ENCODE measurements at regions not wholly inside any gene's neighbourhood (a gene's known extent, or its start where the extent isn't known, plus 50 kb on each side); places are given as distances from the start of the nearest gene placed in this dataset.
"Not testable (repeated sequence)": the region's sequence is repeated elsewhere in the genome, so short reads cannot be mapped to it uniquely, and the experiment has no call there.

- DNase-seq, result no peak
Measured at GRCh38 chr16:86220561-86220960, 289.8 kb upstream of the FOXF1 start.

DNA sequence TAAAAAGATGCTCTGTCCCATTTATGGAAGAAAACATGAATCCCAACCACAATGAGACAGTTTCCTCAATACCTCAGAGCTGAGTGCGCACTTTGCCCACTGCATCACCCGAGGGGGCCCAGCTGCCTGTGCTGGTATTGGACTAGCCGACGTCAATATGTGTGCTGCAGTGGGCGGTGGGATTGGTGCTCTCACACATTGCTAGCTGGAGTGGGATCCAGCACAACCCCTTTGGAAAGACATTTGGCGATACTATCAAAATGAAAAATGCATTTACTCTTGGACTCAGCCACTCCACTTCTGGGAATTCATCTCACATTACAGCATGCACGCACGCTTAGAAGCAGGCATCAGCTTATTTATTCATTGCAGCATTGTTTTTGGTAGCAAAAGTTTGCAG is 289.2 kb upstream of the FOXF1 start:
- no peak for DNase-seq

DNA sequence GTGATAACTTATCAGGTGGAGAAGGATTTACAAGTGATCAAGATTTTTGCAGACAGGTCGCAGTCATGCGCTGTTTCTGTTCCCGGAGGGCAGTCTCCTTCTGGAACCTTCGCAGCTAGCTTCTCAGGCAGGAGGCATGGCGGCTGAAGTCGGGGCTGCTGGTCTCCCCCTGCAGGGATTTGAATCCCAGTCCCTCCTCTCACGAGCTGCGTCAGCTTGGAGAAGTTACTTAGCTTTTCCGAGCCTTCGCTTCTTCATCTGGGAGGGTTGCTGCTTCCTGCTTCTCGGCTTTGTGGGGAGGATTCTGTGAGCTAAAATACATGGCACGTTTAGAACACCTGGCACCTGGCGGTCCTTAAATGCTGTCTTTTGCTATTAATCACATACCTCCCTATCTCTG is 287.8 kb upstream of the FOXF1 start:
- no peak for DNase-seq

DNA sequence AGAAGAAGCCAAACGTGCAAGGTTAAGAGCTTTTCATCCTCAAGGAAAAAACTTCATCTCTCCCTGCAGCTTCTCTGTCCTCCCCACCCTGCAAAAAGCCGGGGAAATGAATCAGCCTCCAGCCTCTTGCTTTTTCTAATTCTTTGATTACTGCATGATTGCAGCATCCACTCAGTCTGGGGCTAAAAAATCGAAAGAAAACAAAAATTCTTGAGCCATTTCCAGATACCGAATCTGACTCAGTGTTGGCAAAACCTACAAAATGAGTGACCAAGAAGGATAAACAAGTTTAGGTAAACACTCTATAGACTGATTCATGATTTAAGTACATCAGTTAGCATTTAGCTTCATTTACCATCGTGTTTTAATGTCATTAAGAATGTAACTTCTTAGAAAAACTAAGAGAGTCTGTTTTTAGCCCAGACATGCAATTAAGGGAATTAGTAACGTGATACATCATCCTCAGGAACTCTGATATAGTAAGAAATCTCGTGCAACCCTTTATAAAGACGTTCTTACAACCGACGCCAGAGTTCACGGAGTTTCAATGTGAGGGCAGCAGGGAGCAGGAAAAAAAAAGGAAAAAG is 287.3 kb upstream of the FOXF1 start:
- DNase-seq, result no peak

- no peak for DNase-seq
Measured at GRCh38 chr16:86224126-86224525, 286.2 kb upstream of the FOXF1 start.

DNA sequence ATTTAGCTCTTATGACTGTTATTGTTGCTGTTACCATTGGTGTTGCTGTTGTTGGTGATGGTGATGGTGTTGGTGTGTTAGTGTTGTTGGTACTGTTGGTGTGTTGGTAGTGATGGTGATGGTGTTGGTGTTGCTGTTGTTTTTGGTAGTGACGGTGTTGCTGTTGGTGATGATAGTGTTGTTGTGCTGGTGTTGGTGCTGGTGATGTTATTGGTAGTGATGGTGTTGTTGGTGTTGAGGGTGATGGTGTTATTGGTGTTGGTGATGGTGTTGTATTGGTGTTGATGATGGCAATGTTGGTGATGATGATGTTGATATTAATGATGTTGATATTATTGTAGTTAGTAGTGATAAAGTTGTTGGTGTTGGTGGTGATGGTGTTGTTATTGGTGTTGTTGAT is 285.7 kb upstream of the FOXF1 start:
- DNase-seq, result no peak

DNA sequence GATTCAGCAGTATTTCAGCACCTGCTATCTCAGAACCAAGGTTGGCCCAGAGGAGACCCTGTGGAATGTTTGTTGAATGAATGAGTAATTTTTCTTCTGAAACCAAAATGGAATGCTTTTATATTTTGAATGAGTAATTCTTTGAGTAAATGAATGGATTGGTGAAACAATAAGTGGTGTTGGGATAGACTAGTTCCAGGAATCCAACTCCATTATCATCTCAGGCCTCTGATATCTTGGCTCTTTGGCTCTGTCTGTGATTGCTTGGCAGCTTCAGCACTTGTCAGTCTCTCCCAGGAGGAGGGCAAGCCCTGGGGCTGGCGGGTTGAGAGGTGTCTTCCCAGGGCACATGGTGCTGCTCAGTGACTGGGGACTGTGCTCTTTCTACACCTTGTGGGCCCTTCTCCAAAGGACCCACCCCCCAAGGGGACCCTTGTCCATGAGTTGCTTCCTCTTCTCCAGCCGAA is 284.4 kb upstream of the FOXF1 start:
- DNase-seq, result no peak

- DNase-seq, result no peak
Measured at GRCh38 chr16:86227041-86227440, 283.3 kb upstream of the FOXF1 start.

- no peak for DNase-seq
Measured at GRCh38 chr16:86227801-86228200, 282.5 kb upstream of the FOXF1 start.

DNA sequence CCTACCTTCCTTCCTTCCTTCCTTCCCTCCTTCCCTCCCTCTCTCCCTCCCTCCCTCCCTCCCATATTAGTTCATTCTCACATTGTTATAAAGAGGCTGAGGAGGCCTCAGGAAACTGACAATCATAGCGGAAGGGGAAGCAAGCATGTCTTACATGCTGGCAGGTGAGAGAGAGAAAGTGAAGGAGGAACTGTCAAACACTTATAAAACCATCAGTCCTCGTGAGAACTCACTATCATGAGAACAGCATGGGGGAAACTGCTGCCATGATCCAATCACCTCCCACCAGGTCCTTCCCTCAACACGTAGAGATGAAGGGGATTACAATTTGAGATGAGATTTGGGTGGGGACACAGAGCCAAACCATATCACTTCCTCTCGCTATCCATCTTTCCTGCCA is 281.6 kb upstream of the FOXF1 start:
- DNase-seq, result no peak

- no peak for DNase-seq
Measured at GRCh38 chr16:86229283-86229682, 281.0 kb upstream of the FOXF1 start.

DNA sequence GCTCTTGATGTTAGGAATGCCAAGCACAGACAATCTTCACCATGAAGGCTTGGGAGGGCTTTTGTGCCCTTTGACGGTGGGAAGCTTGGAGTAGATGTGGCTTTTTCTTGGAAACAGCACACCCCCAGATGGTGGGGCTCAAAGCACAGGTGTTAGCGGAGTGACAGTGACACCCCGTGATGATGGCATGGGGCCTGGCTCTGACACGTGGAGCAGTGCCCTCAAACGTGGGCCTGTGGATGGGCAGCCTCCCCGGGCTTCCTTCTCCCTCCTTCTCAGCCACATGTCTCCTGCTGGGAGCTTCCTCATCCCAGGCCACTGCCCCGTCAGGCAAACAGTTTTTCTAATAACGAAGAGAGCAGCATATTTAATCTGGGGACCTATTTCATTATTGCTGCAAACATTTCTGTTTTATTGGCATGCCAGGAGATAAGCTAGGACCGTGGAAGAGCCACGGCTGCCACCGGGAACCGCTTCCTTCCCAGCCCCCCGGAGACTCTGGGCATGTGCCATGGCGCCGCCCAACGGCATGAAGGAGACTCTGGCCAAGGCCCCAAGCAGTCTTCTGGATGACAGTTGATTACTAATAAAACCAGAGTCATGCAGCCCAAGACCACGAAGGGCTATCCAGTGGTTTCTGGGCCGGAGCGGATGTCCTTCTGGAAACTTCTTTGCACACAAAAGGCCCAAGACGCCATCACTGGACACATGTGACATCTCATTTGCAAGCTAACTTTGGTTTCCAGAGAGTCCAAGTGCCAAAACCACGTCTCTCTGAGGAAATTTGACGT is 280.3 kb upstream of the FOXF1 start:
- no peak for DNase-seq

DNA sequence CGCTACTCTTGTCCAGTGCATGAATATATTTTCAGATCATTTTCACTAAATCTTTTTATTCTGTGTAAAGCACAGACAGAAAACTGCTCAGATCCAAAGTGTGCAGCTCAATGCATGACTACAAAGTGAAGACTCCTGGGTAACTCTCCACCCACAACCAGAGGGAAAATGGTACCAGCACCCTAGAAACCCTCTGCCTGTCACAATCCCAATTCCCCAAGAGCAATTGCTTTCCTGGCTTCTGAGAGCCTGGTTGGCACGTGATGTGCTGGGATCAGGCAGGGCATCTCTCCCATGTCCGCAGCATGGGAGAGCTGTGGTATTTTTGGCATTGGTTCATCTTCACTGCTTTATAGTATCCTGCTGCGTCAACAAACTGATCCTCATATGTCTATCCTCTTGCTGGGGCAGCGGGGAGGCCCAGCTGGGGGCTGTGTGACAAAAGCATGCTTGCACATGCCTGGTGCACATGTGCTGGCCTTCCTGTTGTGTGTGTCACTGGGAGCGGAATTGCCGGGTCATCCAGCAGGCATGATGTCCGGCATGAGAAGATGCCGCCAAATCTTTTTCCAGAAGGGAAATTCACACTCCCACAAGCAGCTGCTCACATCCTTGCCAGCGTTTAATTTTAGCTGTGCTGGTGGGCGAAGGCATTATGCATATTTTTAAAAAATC is 278.9 kb upstream of the FOXF1 start:
- DNase-seq, result no peak

DNA sequence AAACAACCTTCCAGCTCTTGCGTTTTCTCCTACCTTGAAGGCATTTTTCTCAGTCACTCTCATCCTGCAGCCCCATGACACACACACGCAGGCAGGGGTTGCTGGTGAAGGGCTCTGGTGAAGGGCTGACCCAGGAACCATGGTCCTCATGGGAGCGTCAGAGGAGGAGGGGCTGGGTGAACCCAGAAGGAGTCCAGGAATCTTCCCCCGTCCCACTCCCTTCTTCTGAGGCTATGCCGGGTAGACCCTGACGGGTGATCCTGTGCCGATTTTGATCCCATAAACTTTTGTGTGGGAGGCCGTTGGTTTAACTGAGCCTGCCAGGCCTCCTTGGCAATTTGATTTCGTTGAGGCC is 278.4 kb upstream of the FOXF1 start:
- no peak for DNase-seq

DNA sequence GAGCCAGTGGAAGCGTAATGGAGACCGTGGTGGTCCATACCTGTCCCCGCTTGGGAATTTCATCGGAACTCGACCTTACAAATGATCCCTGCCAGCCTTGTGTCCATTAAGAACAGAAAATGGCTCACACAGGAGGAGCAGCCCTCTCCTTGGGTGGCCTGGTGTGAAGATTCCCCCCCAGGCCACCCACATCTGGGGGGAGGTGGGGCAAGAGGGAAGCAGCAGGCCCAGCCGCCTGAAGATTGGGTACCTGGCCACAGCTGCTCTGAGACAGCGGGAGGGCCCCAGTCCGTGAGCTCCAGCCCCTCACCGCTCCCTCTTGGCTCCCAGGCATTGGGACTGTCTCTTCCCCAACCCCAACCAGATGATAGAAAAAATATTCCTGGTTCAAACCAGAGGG is 277.8 kb upstream of the FOXF1 start:
- no peak for DNase-seq

GRCh38 chr16:86233506-86233905 is 276.8 kb upstream of the FOXF1 start:
- DNase-seq, result not testable (repeated sequence)

DNA sequence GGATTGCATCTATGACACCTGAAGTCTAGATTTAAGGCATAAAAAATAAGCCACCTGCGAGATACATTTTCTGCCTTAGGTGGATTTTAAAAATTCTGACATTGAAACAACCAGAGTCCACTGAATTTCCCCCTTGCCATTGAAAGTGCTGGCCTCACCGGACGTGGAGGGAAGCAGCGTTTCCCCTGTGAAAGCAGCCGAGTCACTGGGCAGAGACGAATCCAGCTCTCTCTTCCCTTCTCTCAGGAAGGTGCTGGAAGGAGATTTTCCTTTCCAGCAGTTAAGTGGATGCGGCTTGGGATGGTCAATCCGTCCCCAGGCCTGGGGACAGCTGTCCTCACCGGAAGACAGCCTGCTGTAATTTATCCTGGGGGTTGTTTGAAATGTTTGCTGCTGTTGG is 270.9 kb upstream of the FOXF1 start:
- no peak for DNase-seq

DNA sequence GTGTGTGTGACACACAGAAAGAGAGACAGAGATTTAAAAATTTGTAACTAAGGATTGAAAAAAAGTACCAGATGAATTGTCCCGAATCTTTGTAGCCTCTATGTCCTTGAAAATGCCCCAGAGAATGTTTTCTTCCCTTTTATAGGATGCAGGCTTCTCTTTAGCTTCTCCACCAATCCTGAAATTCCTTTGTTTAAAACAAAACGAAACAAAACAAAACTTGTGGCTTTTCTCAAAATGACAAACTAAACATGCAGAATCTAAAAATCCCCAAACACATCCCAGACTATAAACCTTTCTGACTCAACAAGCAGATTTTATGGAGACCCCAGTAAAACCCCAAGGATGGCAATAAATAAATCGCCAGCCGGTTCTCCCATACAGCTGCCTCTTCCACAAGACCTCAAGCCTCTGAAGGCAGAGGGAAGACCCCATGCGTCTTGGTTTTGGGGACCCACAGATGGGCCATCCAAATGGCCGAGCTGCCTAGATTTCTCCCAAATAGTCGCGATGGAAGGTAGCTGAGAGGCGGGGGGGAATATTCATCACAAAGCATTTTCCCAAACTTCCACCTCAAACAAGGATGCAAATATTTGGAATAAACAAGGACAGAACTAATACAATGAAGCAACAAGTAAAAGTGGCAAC is 269.5 kb upstream of the FOXF1 start:
- no peak for DNase-seq

- DNase-seq, result no peak
Measured at GRCh38 chr16:86241681-86242080, 268.6 kb upstream of the FOXF1 start.

- no peak for DNase-seq
Measured at GRCh38 chr16:86242244-86243122, 267.8 kb upstream of the FOXF1 start.

- no peak for DNase-seq
Measured at GRCh38 chr16:86243123-86243473, 267.2 kb upstream of the FOXF1 start.

DNA sequence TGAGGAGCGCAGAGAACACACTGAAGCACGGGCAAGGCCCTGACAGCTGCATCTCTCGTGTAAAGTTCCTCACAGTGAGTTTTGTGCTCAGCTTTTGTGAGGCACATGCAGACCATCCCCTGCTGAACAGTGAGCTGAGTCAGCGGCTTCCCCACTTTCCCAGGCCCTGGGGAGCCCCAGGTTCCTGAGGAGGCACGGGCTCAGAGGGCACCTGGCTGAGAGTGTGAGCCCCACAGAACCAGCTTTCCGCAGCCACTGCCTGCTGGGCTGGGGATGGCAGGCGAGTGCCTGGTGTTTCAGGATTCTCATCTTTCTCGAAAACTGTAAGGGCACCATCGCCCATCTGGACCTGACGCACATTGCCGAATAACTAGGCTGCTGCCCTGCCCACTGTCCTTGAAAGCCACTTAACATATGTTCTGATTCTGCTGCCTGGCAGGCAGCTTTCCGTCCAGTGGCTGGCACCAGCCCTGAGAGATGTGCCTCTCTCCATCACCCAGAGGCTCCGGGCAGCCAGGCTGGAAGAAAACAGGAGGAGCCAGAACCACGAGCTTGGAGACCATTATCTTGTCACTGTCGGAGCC is 266.7 kb upstream of the FOXF1 start:
- DNase-seq, result no peak

DNA sequence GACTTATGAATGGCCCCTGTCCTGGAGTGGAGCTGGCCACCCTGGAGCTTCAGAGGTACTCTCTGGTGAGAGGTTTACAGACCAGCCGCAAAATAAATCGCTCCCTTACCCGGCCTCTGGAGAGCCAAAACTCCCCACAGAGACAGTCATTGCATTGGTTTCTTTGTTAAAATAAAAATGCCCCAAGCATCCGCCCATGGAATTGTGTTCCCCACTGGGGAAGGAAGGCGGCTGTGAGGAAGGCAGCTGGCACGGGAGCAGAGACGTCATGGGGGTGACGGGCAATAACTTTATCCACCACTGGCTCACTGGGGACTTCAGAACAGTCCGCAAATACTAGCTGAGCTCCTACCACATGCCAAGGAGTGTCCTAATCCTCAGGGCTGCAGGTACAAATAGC is 266.2 kb upstream of the FOXF1 start:
- no peak for DNase-seq
